ENCODE measurements at regions not wholly inside any gene's neighbourhood (a gene's known extent, or its start where the extent isn't known, plus 50 kb on each side); places are given as distances from the start of the nearest gene placed in this dataset.
"Not testable (repeated sequence)": the region's sequence is repeated elsewhere in the genome, so short reads cannot be mapped to it uniquely, and the experiment has no call there.

DNA sequence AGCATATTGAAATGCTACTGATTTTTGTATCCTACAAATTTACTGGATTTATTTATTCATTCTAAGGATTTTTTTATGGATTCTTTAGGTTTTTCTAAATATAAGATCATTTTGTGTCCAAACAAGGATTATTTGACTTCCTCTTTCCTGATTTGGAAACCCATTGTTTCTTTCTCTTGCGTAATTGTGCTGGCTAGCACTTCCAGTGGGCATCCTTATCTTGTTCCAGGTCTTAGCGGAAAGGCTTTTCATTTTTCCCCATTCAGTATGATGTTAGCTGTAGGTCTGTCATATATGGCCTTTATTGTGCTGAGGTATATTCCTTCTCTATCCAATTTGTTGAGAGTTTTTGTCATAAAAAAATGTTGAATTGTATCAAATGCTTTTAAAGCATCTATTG lies 57.2 kb upstream of the RHOJ start:
- no peak for DNase-seq (ENCODE audit: low read depth, low spot score)

- peak; percentile 12 for DNase-seq (ENCODE audit: low read depth, low spot score)
Observed at GRCh38 chr14:63134801-63135200, 69.4 kb upstream of the RHOJ start.

- DNase-seq (ENCODE audit: low read depth, low spot score) = no peak
Observed at GRCh38 chr14:63130531-63130930, 73.7 kb upstream of the RHOJ start.

DNA sequence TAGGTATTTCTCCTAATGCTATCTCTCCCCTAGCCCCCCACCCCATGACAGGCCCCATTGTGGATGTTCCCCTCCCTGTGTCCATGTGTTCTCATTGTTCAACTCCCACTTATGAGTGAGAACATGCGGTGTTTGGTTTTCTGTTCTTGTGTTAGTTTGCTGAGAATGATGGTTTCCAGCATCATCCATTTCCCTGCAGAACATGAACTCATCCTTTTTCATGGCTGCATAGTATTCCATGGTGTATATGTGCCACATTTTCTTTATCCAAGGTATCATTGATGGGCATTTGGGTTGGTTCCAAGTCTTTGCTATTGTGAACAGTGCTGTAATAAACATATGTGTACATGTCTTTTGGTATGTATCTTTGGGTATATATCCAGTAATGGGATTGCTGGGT lies 61.2 kb upstream of the KCNH5 start:
- not testable (repeated sequence) for DNase-seq (ENCODE audit: low read depth, low spot score)

DNA sequence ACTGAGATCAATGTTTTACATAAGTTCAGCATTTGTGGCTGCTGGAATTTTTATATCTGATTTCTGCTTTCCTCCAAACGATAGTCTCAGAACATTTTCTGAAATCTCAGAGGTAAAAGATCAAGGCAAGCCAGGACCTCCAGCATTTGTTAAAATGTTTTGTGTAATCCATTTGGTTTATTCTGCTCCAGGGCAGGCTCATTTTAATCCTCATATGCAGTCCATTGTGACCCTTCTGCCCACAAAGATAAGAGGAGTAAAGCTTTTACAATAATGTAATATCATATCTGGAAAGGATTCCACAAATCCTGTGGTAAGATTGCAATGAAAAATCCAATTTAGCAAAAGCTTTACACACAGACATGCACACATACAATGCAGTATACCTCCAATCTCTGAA lies 55.3 kb upstream of the KCNH5 start:
- DNase-seq (ENCODE audit: low read depth, low spot score) = no peak

- DNase-seq (ENCODE audit: low read depth, low spot score) = no peak
Observed at GRCh38 chr14:63096186-63096585, 50.9 kb upstream of the KCNH5 start.

Measured in astrocyte of the hippocampus (primary cell).